Chondrocyte (in vitro differentiated cells): ENCODE measurements at regions not wholly inside any gene's neighbourhood (a gene's known extent, or its start where the extent isn't known, plus 50 kb on each side); places are given as distances from the start of the nearest gene placed in this dataset.

Experiments used
- DNase-seq: peaks from one replicate; pipeline ENCODE4 v3.0.0; 2021; ENCODE audit warnings: mixed read lengths, low spot score
- H3K27ac Mint-ChIP-seq: one replicate; pipeline ENCODE4 v1.8.0; 2021; ENCODE audit warnings: mild to moderate bottlenecking, moderate library complexity, mixed read lengths; ENCODE audit not compliant: unreplicated experiment
- H3K27me3 Mint-ChIP-seq: 2 replicates; pipeline ENCODE4 v1.8.0; 2021; ENCODE audit warnings: low read depth, mixed read lengths
- H3K36me3 Mint-ChIP-seq: 2 replicates; pipeline ENCODE4 v1.8.0; 2021; ENCODE audit warnings: low read depth, mixed read lengths
- H3K4me1 Mint-ChIP-seq: 2 replicates; pipeline ENCODE4 v1.8.0; 2021; ENCODE audit warnings: low read depth, mild to moderate bottlenecking, mixed read lengths
- H3K4me3 Mint-ChIP-seq: one replicate; pipeline ENCODE4 v1.8.0; 2021; ENCODE audit warnings: mild to moderate bottlenecking, moderate library complexity, mixed read lengths; ENCODE audit not compliant: unreplicated experiment
- H3K9me3 Mint-ChIP-seq: 2 replicates; pipeline ENCODE4 v1.8.0; 2021; ENCODE audit warnings: low read depth, mixed read lengths
- CTCF ChIP-seq: fragments of 200-600 bp; sonication (generic); IDR thresholded peaks from 2 replicates; pipeline ENCODE4 v1.5.0; 2021; ENCODE audit warnings: antibody characterized with exemption, mild to moderate bottlenecking, moderate library complexity

GRCh38 chr2:181752301-181752700 is 72.0 kb upstream of the NEUROD1 start:
- no peak for TF ChIP-seq CTCF

GRCh38 chr2:181753686-181754085 is 73.4 kb upstream of the NEUROD1 start:
- Mint-ChIP-seq H3K9me3 (peaks cover 5% of the 10 kb centered on the region), H3K36me3 (no peaks in the 10 kb centered on the region), H3K4me1 (no peaks in the 10 kb centered on the region), H3K4me3 (no peak overlapping the region), H3K27ac (no peak overlapping the region), H3K27me3 (no peaks in the 10 kb centered on the region)
- no peak for TF ChIP-seq CTCF
- DNase-seq = no peak

More at GRCh38 chr2:181752301-181752700, 72.0 kb upstream of the NEUROD1 start:
- no peaks in the 10 kb centered on the region for H3K36me3 Mint-ChIP-seq
- no peak overlapping the region for H3K4me3 Mint-ChIP-seq
- H3K9me3 Mint-ChIP-seq = peaks cover 9% of the 10 kb centered on the region
- no peaks in the 10 kb centered on the region for H3K27me3 Mint-ChIP-seq
- DNase-seq = no peak
- no peak overlapping the region for H3K27ac Mint-ChIP-seq
- no peaks in the 10 kb centered on the region for H3K4me1 Mint-ChIP-seq

GRCh38 chr2:181754105-181754504 is 73.8 kb upstream of the NEUROD1 start:
- no peak overlapping the region for H3K27ac Mint-ChIP-seq
- H3K36me3 Mint-ChIP-seq = no peaks in the 10 kb centered on the region

GRCh38 chr2:181755181-181755580 is 74.9 kb upstream of the NEUROD1 start:
- DNase-seq = no peak
- H3K4me1 Mint-ChIP-seq = no peaks in the 10 kb centered on the region
- no peak for TF ChIP-seq CTCF
- no peaks in the 10 kb centered on the region for H3K27me3 Mint-ChIP-seq
- H3K4me3 Mint-ChIP-seq = no peak overlapping the region
- no peaks in the 10 kb centered on the region for H3K36me3 Mint-ChIP-seq
- no peak overlapping the region for H3K27ac Mint-ChIP-seq
- H3K9me3 Mint-ChIP-seq = no peaks in the 10 kb centered on the region

More at GRCh38 chr2:181754105-181754504, 73.8 kb upstream of the NEUROD1 start:
- Mint-ChIP-seq H3K4me1 (no peaks in the 10 kb centered on the region), H3K27me3 (no peaks in the 10 kb centered on the region), H3K4me3 (no peak overlapping the region), H3K9me3 (peaks cover 1% of the 10 kb centered on the region)
- DNase-seq = no peak
- TF ChIP-seq CTCF = no peak

- Mint-ChIP-seq H3K27me3 (no peaks in the 10 kb centered on the region), H3K4me3 (no peak overlapping the region), H3K4me1 (no peaks in the 10 kb centered on the region), H3K36me3 (no peaks in the 10 kb centered on the region), H3K27ac (no peak overlapping the region), H3K9me3 (no peaks in the 10 kb centered on the region)
- DNase-seq = no peak
- TF ChIP-seq CTCF = no peak
Observed at GRCh38 chr2:181760521-181760920, 80.2 kb upstream of the NEUROD1 start.
